DMS153 (cell line): ENCODE measurements at regions not wholly inside any gene's neighbourhood (a gene's known extent, or its start where the extent isn't known, plus 50 kb on each side); places are given as distances from the start of the nearest gene placed in this dataset.

Experiments used
- DNase-seq: peaks from one replicate; lab custom pipeline; 2025; lab: John Stamatoyannopoulos, UW

GRCh38 chr11:82373781-82374542 is 359.7 kb downstream of the FAM181B start:
- DNase-seq = no peak

GRCh38 chr11:82365351-82365750 is 368.3 kb downstream of the FAM181B start:
- no peak for DNase-seq

- DNase-seq = no peak
These were observed 377.3 kb downstream of the FAM181B start for GRCh38 chr11:82356316-82356715.

- no peak for DNase-seq
These were observed 378.3 kb downstream of the FAM181B start for GRCh38 chr11:82355313-82355823.

- no peak for DNase-seq
These were observed 406.8 kb downstream of the FAM181B start for GRCh38 chr11:82326853-82327252.

- no peak for DNase-seq
These were observed 412.5 kb downstream of the FAM181B start for GRCh38 chr11:82321206-82321605.

- no peak for DNase-seq
These were observed 418.6 kb downstream of the FAM181B start for GRCh38 chr11:82315093-82315492.

GRCh38 chr11:82308979-82309378 is 424.7 kb downstream of the FAM181B start:
- no peak for DNase-seq

- DNase-seq = no peak
These were observed 428.5 kb downstream of the FAM181B start for GRCh38 chr11:82305123-82305522.

- DNase-seq = no peak
These were observed 430.0 kb downstream of the FAM181B start for GRCh38 chr11:82303671-82304070.

- DNase-seq = no peak
These were observed 445.2 kb downstream of the FAM181B start for GRCh38 chr11:82288471-82288870.

GRCh38 chr11:82270870-82271269 is 462.8 kb downstream of the FAM181B start:
- no peak for DNase-seq

GRCh38 chr11:82268627-82269026 is 465.0 kb downstream of the FAM181B start:
- no peak for DNase-seq

- DNase-seq = no peak
These were observed 466.5 kb downstream of the FAM181B start for GRCh38 chr11:82267186-82267585.

GRCh38 chr11:82261367-82261766 is 472.3 kb downstream of the FAM181B start:
- no peak for DNase-seq

GRCh38 chr11:82250047-82250446 is 483.6 kb downstream of the FAM181B start:
- no peak for DNase-seq

GRCh38 chr11:82246926-82247325 is 486.7 kb downstream of the FAM181B start:
- no peak for DNase-seq

- no peak for DNase-seq
These were observed 494.2 kb downstream of the FAM181B start for GRCh38 chr11:82239498-82239897.

- DNase-seq = no peak
These were observed 499.4 kb downstream of the FAM181B start for GRCh38 chr11:82234256-82234655.

- no peak for DNase-seq
These were observed 500.5 kb downstream of the FAM181B start for GRCh38 chr11:82233201-82233600.

GRCh38 chr11:82229341-82229740 is 504.3 kb downstream of the FAM181B start:
- no peak for DNase-seq

- no peak for DNase-seq
These were observed 507.7 kb downstream of the FAM181B start for GRCh38 chr11:82225930-82226329.

- DNase-seq = no peak
These were observed 508.2 kb downstream of the FAM181B start for GRCh38 chr11:82225502-82225901.
